OCI-LY1 (cell line): ENCODE measurements at regions not wholly inside any gene's neighbourhood (a gene's known extent, or its start where the extent isn't known, plus 50 kb on each side); places are given as distances from the start of the nearest gene placed in this dataset.

Experiments used
- H2AFZ ChIP-seq: fragments of 200-600 bp; sonication (generic), shearing (Covaris generic); 2 replicates; pipeline ENCODE4 v1.6.0; 2014; ENCODE audit warnings: antibody characterized with exemption, mild to moderate bottlenecking, low read length
- H3F3A ChIP-seq: fragments of 200-600 bp; sonication (generic), shearing (Covaris generic); 2 replicates; pipeline ENCODE4 v1.6.0; 2014; ENCODE audit warnings: mild to moderate bottlenecking, antibody characterized with exemption, low read length, moderate library complexity; ENCODE audit not compliant: insufficient read depth
- H3K27ac ChIP-seq: fragments of 200-600 bp; sonication (generic); 2 replicates; pipeline ENCODE4 v1.5.1; 2014; ENCODE audit warnings: low read length, mixed run types, mild to moderate bottlenecking, low read depth; ENCODE audit not compliant: poor library complexity, severe bottlenecking
- H3K27me3 ChIP-seq: fragments of 200-600 bp; sonication (generic); 2 replicates; pipeline ENCODE4 v1.6.0; 2014; ENCODE audit warnings: antibody characterized with exemption, mild to moderate bottlenecking, low read length, moderate library complexity; ENCODE audit not compliant: insufficient read depth
- H3K36me3 ChIP-seq: fragments of 200-600 bp; sonication (generic); 2 replicates; pipeline ENCODE4 v1.6.1; 2014; ENCODE audit warnings: mild to moderate bottlenecking, antibody characterized with exemption, low read length, moderate library complexity, mixed read lengths; ENCODE audit not compliant: insufficient read depth
- H3K4me1 ChIP-seq: fragments of 200-600 bp; sonication (generic); 2 replicates; pipeline ENCODE4 v1.5.1; 2014; ENCODE audit warnings: mild to moderate bottlenecking, low read length, moderate library complexity; ENCODE audit not compliant: insufficient read depth, severe bottlenecking
- H3K4me2 ChIP-seq: fragments of 200-600 bp; sonication (generic), shearing (Covaris generic); 2 replicates; pipeline ENCODE4 v1.6.1; 2014; ENCODE audit warnings: low read length
- H3K4me3 ChIP-seq: fragments of 200-600 bp; sonication (generic); 2 replicates; pipeline ENCODE4 v1.5.1; 2014; ENCODE audit warnings: low read length, low read depth, mild to moderate bottlenecking, mixed read lengths; ENCODE audit not compliant: poor library complexity, severe bottlenecking
- H3K79me2 ChIP-seq: fragments of 200-600 bp; shearing (Covaris generic); 2 replicates; pipeline ENCODE4 v1.6.1; 2016; ENCODE audit warnings: mixed run types, low read length, mixed read lengths; ENCODE audit not compliant: insufficient read depth
- H3K9ac ChIP-seq: fragments of 200-600 bp; sonication (generic), shearing (Covaris generic); 2 replicates; pipeline ENCODE4 v1.6.1; 2014; ENCODE audit warnings: mild to moderate bottlenecking, low read length, mixed read lengths
- H3K9me2 ChIP-seq: fragments of 200-600 bp; sonication (generic), shearing (Covaris generic); 2 replicates; pipeline ENCODE4 v1.6.1; 2014; ENCODE audit warnings: low read depth, mild to moderate bottlenecking, low read length, mixed read lengths
- H3K9me3 ChIP-seq: fragments of 200-600 bp; shearing (Covaris generic); 2 replicates; pipeline ENCODE4 v1.6.1; 2014; ENCODE audit warnings: low read length, mixed read lengths
- H4K20me1 ChIP-seq: fragments of 200-600 bp; sonication (generic), shearing (Covaris generic); 2 replicates; pipeline ENCODE4 v1.6.0; 2016; ENCODE audit warnings: mild to moderate bottlenecking, low read length; ENCODE audit not compliant: insufficient read depth
- EZH2 ChIP-seq: fragments of 200-600 bp; sonication (generic), shearing (Covaris generic); IDR thresholded peaks from 2 replicates; pipeline ENCODE4 v1.8.0; 2017; ENCODE audit warnings: borderline replicate concordance, mixed run types, mild to moderate bottlenecking, antibody characterized with exemption, low read length, moderate library complexity, mixed read lengths
- TF ChIP-seq, protein P1 (sequence below): fragments of 200-600 bp; sonication (generic), shearing (Covaris generic); IDR thresholded peaks from 2 replicates; pipeline ENCODE4 v1.5.1; 2017; ENCODE audit warnings: mild to moderate bottlenecking, antibody characterized with exemption, low read length, moderate library complexity, mixed read lengths

DNA sequence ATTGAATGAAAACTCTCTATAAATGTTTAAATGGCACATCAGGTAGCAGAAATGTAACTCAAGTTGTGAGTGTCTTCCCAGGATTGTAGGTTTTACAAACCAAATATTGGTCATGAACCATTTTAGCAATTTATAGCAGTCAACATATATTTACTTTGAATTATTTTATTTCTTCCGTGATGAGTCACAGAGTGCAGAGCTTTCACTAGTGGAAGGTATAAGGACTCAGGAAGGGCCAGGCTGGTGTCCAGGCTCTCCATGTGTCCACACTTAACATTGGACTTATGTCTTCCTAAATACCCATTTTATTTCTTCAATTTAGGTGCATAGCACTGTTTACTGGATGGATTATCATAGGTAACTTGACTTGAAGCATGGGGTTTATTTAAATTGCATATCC is 120.9 kb downstream of the OLIG3 start:
- Histone ChIP-seq H3K4me2 (no peak overlapping the region), H3F3A (no peaks in the 10 kb centered on the region), H3K27me3 (no peaks in the 10 kb centered on the region), H3K79me2 (no peaks in the 10 kb centered on the region), H3K4me1 (no peaks in the 10 kb centered on the region), H3K4me3 (no peak overlapping the region), H2AFZ (no peak overlapping the region), H3K9me3 (no peaks in the 10 kb centered on the region), H4K20me1 (no peaks in the 10 kb centered on the region), H3K9ac (no peak overlapping the region), H3K9me2 (no peaks in the 10 kb centered on the region), H3K27ac (no peak overlapping the region), H3K36me3 (no peaks in the 10 kb centered on the region)
- TF ChIP-seq EZH2, result no peak
- TF ChIP-seq, protein P1, sequence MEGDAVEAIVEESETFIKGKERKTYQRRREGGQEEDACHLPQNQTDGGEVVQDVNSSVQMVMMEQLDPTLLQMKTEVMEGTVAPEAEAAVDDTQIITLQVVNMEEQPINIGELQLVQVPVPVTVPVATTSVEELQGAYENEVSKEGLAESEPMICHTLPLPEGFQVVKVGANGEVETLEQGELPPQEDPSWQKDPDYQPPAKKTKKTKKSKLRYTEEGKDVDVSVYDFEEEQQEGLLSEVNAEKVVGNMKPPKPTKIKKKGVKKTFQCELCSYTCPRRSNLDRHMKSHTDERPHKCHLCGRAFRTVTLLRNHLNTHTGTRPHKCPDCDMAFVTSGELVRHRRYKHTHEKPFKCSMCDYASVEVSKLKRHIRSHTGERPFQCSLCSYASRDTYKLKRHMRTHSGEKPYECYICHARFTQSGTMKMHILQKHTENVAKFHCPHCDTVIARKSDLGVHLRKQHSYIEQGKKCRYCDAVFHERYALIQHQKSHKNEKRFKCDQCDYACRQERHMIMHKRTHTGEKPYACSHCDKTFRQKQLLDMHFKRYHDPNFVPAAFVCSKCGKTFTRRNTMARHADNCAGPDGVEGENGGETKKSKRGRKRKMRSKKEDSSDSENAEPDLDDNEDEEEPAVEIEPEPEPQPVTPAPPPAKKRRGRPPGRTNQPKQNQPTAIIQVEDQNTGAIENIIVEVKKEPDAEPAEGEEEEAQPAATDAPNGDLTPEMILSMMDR, result no peak

- H3K27me3 ChIP-seq, result no peaks in the 10 kb centered on the region
- H3K79me2 ChIP-seq, result no peaks in the 10 kb centered on the region
- TF ChIP-seq, protein P1, result no peak
- TF ChIP-seq EZH2, result no peak
These were observed 121.7 kb downstream of the OLIG3 start for GRCh38 chr6:137372532-137372931.

DNA sequence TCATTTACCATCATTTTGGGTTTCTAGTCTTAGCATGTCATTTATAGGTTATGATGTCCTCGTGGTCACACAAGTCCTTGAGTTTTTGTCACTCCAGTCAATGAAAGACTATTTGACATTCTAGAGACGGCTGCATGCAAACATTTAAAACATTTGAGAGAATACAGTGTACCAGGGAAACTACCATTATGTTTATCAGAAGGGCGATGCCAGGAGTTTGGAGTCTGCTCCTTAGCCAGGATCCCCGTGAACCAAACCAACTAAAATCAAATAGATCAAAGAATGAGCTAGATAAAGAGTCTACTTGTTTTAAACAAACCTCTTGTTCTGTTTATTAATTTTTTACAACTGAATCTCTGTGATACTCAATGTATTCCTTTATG is 122.6 kb downstream of the OLIG3 start:
- Histone ChIP-seq H3K79me2 (no peaks in the 10 kb centered on the region), H3K9me3 (no peaks in the 10 kb centered on the region), H3K9me2 (no peaks in the 10 kb centered on the region), H4K20me1 (no peaks in the 10 kb centered on the region), H3K27me3 (no peaks in the 10 kb centered on the region), H3K27ac (no peak overlapping the region), H3K4me1 (no peaks in the 10 kb centered on the region), H2AFZ (no peak overlapping the region), H3K9ac (no peak overlapping the region), H3K4me2 (no peak overlapping the region), H3K4me3 (no peak overlapping the region), H3K36me3 (no peaks in the 10 kb centered on the region), H3F3A (no peaks in the 10 kb centered on the region)
- TF ChIP-seq, protein P1, result no peak
- TF ChIP-seq EZH2, result no peak

More at GRCh38 chr6:137372532-137372931, 121.7 kb downstream of the OLIG3 start:
- Histone ChIP-seq H3K36me3 (no peaks in the 10 kb centered on the region), H2AFZ (no peak overlapping the region), H3K4me3 (no peak overlapping the region), H4K20me1 (no peaks in the 10 kb centered on the region), H3K9ac (no peak overlapping the region), H3K27ac (no peak overlapping the region), H3F3A (no peaks in the 10 kb centered on the region), H3K4me2 (no peak overlapping the region), H3K9me3 (no peaks in the 10 kb centered on the region), H3K9me2 (no peaks in the 10 kb centered on the region), H3K4me1 (no peaks in the 10 kb centered on the region)
